PC-3 (cell line): ENCODE measurements at regions not wholly inside any gene's neighbourhood (a gene's known extent, or its start where the extent isn't known, plus 50 kb on each side); places are given as distances from the start of the nearest gene placed in this dataset.

Source experiments
- ATAC-seq: fragments of 200-7000 bp; cut with Tn5 transposase; 2 replicates; pipeline ENCODE4 v1.9.1; 2020; ENCODE audit warnings: mild to moderate bottlenecking, moderate library complexity
- BruUV-seq: library from RNA; stranded (reverse); fragments of 400-500 nt; replicated peaks from 2 replicates; lab custom pipeline; 2021; lab: Mats Ljungman, UMichigan
- CTCF ChIA-PET: fragments of 300-600 bp; sonication (Branson Sonifier 250); formaldehyde crosslinking; loops from one replicate; lab custom pipeline; 2022; ENCODE audit warnings: antibody characterized with exemption; lab: Charles Lee
- POLR2A ChIA-PET: fragments of 300-600 bp; sonication (Branson Sonifier 250); formaldehyde crosslinking; loops from one replicate; lab custom pipeline; 2022; ENCODE audit warnings: antibody characterized with exemption; ENCODE audit not compliant: unreplicated experiment; lab: Charles Lee
- DNase-seq: peaks from one replicate; pipeline ENCODE4 v3.0.0-alpha.2; 2015
- H2AFZ ChIP-seq: fragments of 300-600 bp; sonication (generic); 2 replicates; pipeline ENCODE4 v1.6.0; 2016; ENCODE audit warnings: antibody characterized with exemption, low read length
- H3F3A ChIP-seq: fragments of 300-600 bp; sonication (generic); one replicate; pipeline ENCODE4 v1.6.0; 2017; ENCODE audit warnings: antibody characterized with exemption, low read length, control low read depth, mild to moderate bottlenecking; ENCODE audit not compliant: unreplicated experiment
- H3K27ac ChIP-seq: fragments of 300-600 bp; sonication (generic); 2 replicates; pipeline ENCODE4 v1.5.1; 2016; ENCODE audit warnings: mild to moderate bottlenecking, low read length
- H3K27me3 ChIP-seq: fragments of 300-600 bp; sonication (generic); 2 replicates; pipeline ENCODE4 v1.6.1; 2016; ENCODE audit warnings: low read length, mixed read lengths
- H3K36me3 ChIP-seq: fragments of 300-600 bp; sonication (generic); 2 replicates; pipeline ENCODE4 v1.6.1; 2016; ENCODE audit warnings: low read depth, mixed run types, low read length, mixed read lengths
- H3K4me1 ChIP-seq: fragments of 300-600 bp; sonication (generic); 2 replicates; pipeline ENCODE4 v1.5.1; 2016; ENCODE audit warnings: low read length; ENCODE audit not compliant: insufficient read depth
- H3K4me2 ChIP-seq: fragments of 300-600 bp; sonication (generic); 2 replicates; pipeline ENCODE4 v1.6.0; 2016; ENCODE audit warnings: low read length
- H3K4me3 ChIP-seq: fragments of 300-600 bp; sonication (generic); 2 replicates; pipeline ENCODE4 v1.5.1; 2016; ENCODE audit warnings: mild to moderate bottlenecking, low read length, mixed read lengths
- H3K79me2 ChIP-seq: fragments of 300-600 bp; sonication (generic); 2 replicates; pipeline ENCODE4 v1.6.1; 2017; ENCODE audit warnings: low read length, mixed read lengths
- H3K9ac ChIP-seq: fragments of 300-600 bp; sonication (generic); 2 replicates; pipeline ENCODE4 v1.6.0; 2016; ENCODE audit warnings: mild to moderate bottlenecking, low read length
- H3K9me2 ChIP-seq: fragments of 300-600 bp; sonication (generic); replicated peaks from 2 replicates; pipeline ENCODE4 v1.6.1; 2016; ENCODE audit warnings: mixed run types, low read length, mixed read lengths
- H3K9me3 ChIP-seq: fragments of 300-600 bp; sonication (generic); 2 replicates; pipeline ENCODE4 v1.6.1; 2016; ENCODE audit warnings: low read length, mixed read lengths
- H4K20me1 ChIP-seq: fragments of 300-600 bp; sonication (generic); 2 replicates; pipeline ENCODE4 v1.6.1; 2016; ENCODE audit warnings: low read length, mixed read lengths
- CTCF ChIP-seq: fragments of 300-600 bp; sonication (generic); conservative IDR thresholded peaks from 2 replicates; pipeline ENCODE4 v1.5.1; 2017; ENCODE audit warnings: antibody characterized with exemption, low read depth, mild to moderate bottlenecking, low read length
- EZH2 ChIP-seq: fragments of 300-600 bp; sonication (generic); IDR thresholded peaks from one replicate; pipeline ENCODE4 v1.6.1; 2017; ENCODE audit warnings: antibody characterized with exemption, mild to moderate bottlenecking, low read length; ENCODE audit not compliant: unreplicated experiment
- EZH2phosphoT487 ChIP-seq: fragments of 300-600 bp; sonication (generic); IDR thresholded peaks from 2 replicates; pipeline ENCODE4 v1.6.1; 2018; ENCODE audit warnings: mild to moderate bottlenecking, antibody characterized with exemption, low read length, borderline replicate concordance
- intact Hi-C: fragments of 100-400 bp; cut with micrococcal nuclease; formaldehyde crosslinking; loops from 2 replicates; pipeline ENCODE4 v1.9.0; 2023

- Histone ChIP-seq H3K9ac (no peak overlapping the region), H3K4me1 (no peaks in the 10 kb centered on the region; the same call in 1 of the 2 replicates), H3K9me2 (no peaks in the 10 kb centered on the region), H3K27ac (no peak overlapping the region), H2AFZ (no peak overlapping the region), H3K79me2 (no peaks in the 10 kb centered on the region), H4K20me1 (no peaks in the 10 kb centered on the region), H3K4me2 (no peak overlapping the region), H3K27me3 (no peaks in the 10 kb centered on the region), H3K4me3 (no peak overlapping the region), H3F3A (no peaks in the 10 kb centered on the region), H3K9me3 (no peaks in the 10 kb centered on the region), H3K36me3 (no peaks in the 10 kb centered on the region)
- intact Hi-C loops, result no loop called here
- TF ChIP-seq EZH2 (no peak), CTCF (no peak), EZH2phosphoT487 (no peak)
- CTCF ChIA-PET, result no interaction called here
- DNase-seq, result no peak
- POLR2A ChIA-PET, result no interaction called here
- BruUV-seq, result no TSS peak
- no peak for ATAC-seq
These were observed 1284.5 kb downstream of the EFNA5 start for GRCh38 chr5:106386287-106386686.

- no peak overlapping the region for H3K4me2 ChIP-seq
- no peak for ATAC-seq
- H3K4me3 ChIP-seq, result no peak overlapping the region
- no peak for TF ChIP-seq CTCF
- no peak for TF ChIP-seq EZH2
- no peak for TF ChIP-seq EZH2phosphoT487
- no peaks in the 10 kb centered on the region for H3K27me3 ChIP-seq
- H3K9me3 ChIP-seq, result no peaks in the 10 kb centered on the region
- H3K4me1 ChIP-seq, result peaks cover 4% of the 10 kb centered on the region; the same call in 1 of the 2 replicates
- no peaks in the 10 kb centered on the region for H3K9me2 ChIP-seq
- H4K20me1 ChIP-seq, result no peaks in the 10 kb centered on the region
- H3F3A ChIP-seq, result no peaks in the 10 kb centered on the region
- no peaks in the 10 kb centered on the region for H3K79me2 ChIP-seq
- no peaks in the 10 kb centered on the region for H3K36me3 ChIP-seq
- BruUV-seq, result no TSS peak
- H2AFZ ChIP-seq, result peak overlapping the region; percentile 14; the same call in 1 of the 2 replicates
- CTCF ChIA-PET, result no interaction called here
- peak; percentile 46 for DNase-seq
- no peak overlapping the region for H3K27ac ChIP-seq
- intact Hi-C loops, result no loop called here
- POLR2A ChIA-PET, result no interaction called here
- H3K9ac ChIP-seq, result no peak overlapping the region
These were observed 1290.0 kb downstream of the EFNA5 start for GRCh38 chr5:106380736-106381135.

- no peak for DNase-seq
These were observed 1294.2 kb downstream of the EFNA5 start for GRCh38 chr5:106376522-106376921.

More at GRCh38 chr5:106376522-106376921, 1294.2 kb downstream of the EFNA5 start:
- BruUV-seq, result no TSS peak
- no peak overlapping the region for H3K4me2 ChIP-seq
- no peak overlapping the region for H2AFZ ChIP-seq
- CTCF ChIA-PET, result interaction anchor here (1.1 kb wide), 1 partner anchor 78 kb away, joined by 6 read pairs; no protein-coding TSS in a partner anchor
- no peak overlapping the region for H3K9ac ChIP-seq
- no peaks in the 10 kb centered on the region for H3K9me3 ChIP-seq
- no peaks in the 10 kb centered on the region for H3F3A ChIP-seq
- POLR2A ChIA-PET, result no interaction called here
- H3K9me2 ChIP-seq, result no peaks in the 10 kb centered on the region
- H3K4me3 ChIP-seq, result no peak overlapping the region
- ATAC-seq, result no peak
- H3K27ac ChIP-seq, result no peak overlapping the region
- peaks cover 4% of the 10 kb centered on the region; the same call in 1 of the 2 replicates for H3K4me1 ChIP-seq
- H3K79me2 ChIP-seq, result no peaks in the 10 kb centered on the region
- no peaks in the 10 kb centered on the region for H4K20me1 ChIP-seq
- H3K36me3 ChIP-seq, result no peaks in the 10 kb centered on the region
- no peak for TF ChIP-seq CTCF
- no peak for TF ChIP-seq EZH2phosphoT487
- no peak for TF ChIP-seq EZH2
- intact Hi-C loops, result no loop called here
- H3K27me3 ChIP-seq, result no peaks in the 10 kb centered on the region
